H54 (cell line): ENCODE measurements at regions not wholly inside any gene's neighbourhood (a gene's known extent, or its start where the extent isn't known, plus 50 kb on each side); places are given as distances from the start of the nearest gene placed in this dataset.

Source experiments
- DNase-seq: peaks from one replicate; pipeline ENCODE4 v3.0.0; 2011; ENCODE audit warnings: low spot score, mixed read lengths; ENCODE audit not compliant: insufficient read length
- FAIRE-seq: peaks from 3 replicates; lab custom pipeline; 2011; peaks lifted over from hg19 to GRCh38; lab: Jason Lieb, UNC
- POLR2A ChIP-seq: IDR thresholded peaks from 2 replicates; pipeline ENCODE4 v1.6.1; 2011; ENCODE audit warnings: low read depth, mild to moderate bottlenecking, low read length

- TF ChIP-seq POLR2A: no peak
- DNase-seq (no peak), FAIRE-seq (no peak)
Measured at GRCh38 chrX:10288373-10288975, 131.7 kb downstream of the CLCN4 start.

- no peak for FAIRE-seq
- TF ChIP-seq POLR2A: no peak
- DNase-seq: no peak
Measured at GRCh38 chrX:10296576-10296975, 139.8 kb downstream of the CLCN4 start.

GRCh38 chrX:10310511-10310910, 153.7 kb downstream of the CLCN4 start:
- DNase-seq: no peak
- TF ChIP-seq POLR2A: no peak
- no peak for FAIRE-seq

GRCh38 chrX:10314530-10315104, 157.8 kb downstream of the CLCN4 start:
- no peak for FAIRE-seq
- no peak for TF ChIP-seq POLR2A
- no peak for DNase-seq

- FAIRE-seq: no peak
- no peak for TF ChIP-seq POLR2A
Measured at GRCh38 chrX:10325611-10326010, 168.8 kb downstream of the CLCN4 start.

GRCh38 chrX:10326578-10326977, 169.8 kb downstream of the CLCN4 start:
- DNase-seq: no peak
- TF ChIP-seq POLR2A: no peak
- no peak for FAIRE-seq

More at GRCh38 chrX:10325611-10326010, 168.8 kb downstream of the CLCN4 start:
- no peak for DNase-seq

GRCh38 chrX:10327651-10328050, 170.9 kb downstream of the CLCN4 start:
- DNase-seq: peak; percentile 12
- no peak for FAIRE-seq
- TF ChIP-seq POLR2A: no peak

- no peak for TF ChIP-seq POLR2A
- FAIRE-seq (no peak), DNase-seq (no peak)
Measured at GRCh38 chrX:10329984-10330383, 173.2 kb downstream of the CLCN4 start.

- TF ChIP-seq POLR2A: no peak
- no peak for DNase-seq
- no peak for FAIRE-seq
Measured at GRCh38 chrX:10341309-10341708, 184.5 kb downstream of the CLCN4 start.

GRCh38 chrX:10350221-10350620, 193.4 kb downstream of the CLCN4 start:
- DNase-seq: no peak
- FAIRE-seq: no peak
- no peak for TF ChIP-seq POLR2A

- DNase-seq (no peak), FAIRE-seq (no peak)
- no peak for TF ChIP-seq POLR2A
Measured at GRCh38 chrX:10350981-10351380, 194.2 kb downstream of the CLCN4 start.

GRCh38 chrX:10352536-10352935, 195.8 kb downstream of the CLCN4 start:
- FAIRE-seq (no peak), DNase-seq (no peak)
- no peak for TF ChIP-seq POLR2A

- no peak for FAIRE-seq
- TF ChIP-seq POLR2A: no peak
- no peak for DNase-seq
Measured at GRCh38 chrX:10356979-10357378, 200.2 kb downstream of the CLCN4 start.

GRCh38 chrX:10358958-10359357, 202.2 kb downstream of the CLCN4 start:
- TF ChIP-seq POLR2A: no peak
- no peak for FAIRE-seq
- no peak for DNase-seq

- DNase-seq (no peak), FAIRE-seq (no peak)
- TF ChIP-seq POLR2A: no peak
Measured at GRCh38 chrX:10360116-10360515, 203.3 kb downstream of the CLCN4 start.
